NB4 (cell line): ENCODE measurements at regions not wholly inside any gene's neighbourhood (a gene's known extent, or its start where the extent isn't known, plus 50 kb on each side); places are given as distances from the start of the nearest gene placed in this dataset.

Source experiments
- DNase-seq: peaks from one replicate; pipeline ENCODE4 v3.0.0; 2010; ENCODE audit warnings: low read depth
- H3K4me3 ChIP-seq: one replicate; pipeline ENCODE4 v1.5.1; 2011; ENCODE audit warnings: mild to moderate bottlenecking, low read depth, low read length, moderate library complexity
- MYC ChIP-seq: IDR thresholded peaks from 2 replicates; pipeline ENCODE4 v1.6.1; 2011; ENCODE audit warnings: low read depth, low read length
- POLR2A ChIP-seq: IDR thresholded peaks from 2 replicates; pipeline ENCODE4 v1.6.1; 2011; ENCODE audit warnings: mild to moderate bottlenecking; ENCODE audit not compliant: insufficient read length; ENCODE audit errors: extremely low read depth
- TF ChIP-seq, protein P1 (sequence below): IDR thresholded peaks from one replicate; pipeline ENCODE4 v1.5.1; 2012; ENCODE audit warnings: low read depth, low read length
- TF ChIP-seq, protein P2 (sequence below): IDR thresholded peaks from 2 replicates; pipeline ENCODE4 v1.6.1; 2011; ENCODE audit warnings: low read depth, low read length

DNA sequence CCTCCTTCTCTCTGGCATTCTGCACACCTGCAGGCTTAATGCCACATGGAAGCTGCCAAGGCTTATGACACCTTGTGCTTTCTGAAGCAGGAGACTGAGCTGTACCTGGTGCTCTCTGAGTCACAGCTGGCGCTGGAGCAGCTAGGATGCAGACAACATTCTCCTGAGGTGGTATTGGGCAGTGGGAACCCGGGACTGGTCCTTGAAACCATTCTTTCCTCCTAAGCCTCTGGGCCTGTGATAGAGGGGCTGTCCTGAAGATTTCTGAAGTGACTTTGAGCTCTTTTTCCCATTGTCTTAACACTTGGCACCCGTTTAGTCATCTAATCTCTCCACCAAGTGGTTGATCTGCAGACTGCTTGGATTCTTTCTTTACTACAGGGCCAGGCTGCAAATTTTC is 508.4 kb downstream of the TFEC start:
- TF ChIP-seq MYC (no peak), POLR2A (no peak)
- TF ChIP-seq, protein P1, sequence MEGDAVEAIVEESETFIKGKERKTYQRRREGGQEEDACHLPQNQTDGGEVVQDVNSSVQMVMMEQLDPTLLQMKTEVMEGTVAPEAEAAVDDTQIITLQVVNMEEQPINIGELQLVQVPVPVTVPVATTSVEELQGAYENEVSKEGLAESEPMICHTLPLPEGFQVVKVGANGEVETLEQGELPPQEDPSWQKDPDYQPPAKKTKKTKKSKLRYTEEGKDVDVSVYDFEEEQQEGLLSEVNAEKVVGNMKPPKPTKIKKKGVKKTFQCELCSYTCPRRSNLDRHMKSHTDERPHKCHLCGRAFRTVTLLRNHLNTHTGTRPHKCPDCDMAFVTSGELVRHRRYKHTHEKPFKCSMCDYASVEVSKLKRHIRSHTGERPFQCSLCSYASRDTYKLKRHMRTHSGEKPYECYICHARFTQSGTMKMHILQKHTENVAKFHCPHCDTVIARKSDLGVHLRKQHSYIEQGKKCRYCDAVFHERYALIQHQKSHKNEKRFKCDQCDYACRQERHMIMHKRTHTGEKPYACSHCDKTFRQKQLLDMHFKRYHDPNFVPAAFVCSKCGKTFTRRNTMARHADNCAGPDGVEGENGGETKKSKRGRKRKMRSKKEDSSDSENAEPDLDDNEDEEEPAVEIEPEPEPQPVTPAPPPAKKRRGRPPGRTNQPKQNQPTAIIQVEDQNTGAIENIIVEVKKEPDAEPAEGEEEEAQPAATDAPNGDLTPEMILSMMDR: no peak
- TF ChIP-seq, protein P2, sequence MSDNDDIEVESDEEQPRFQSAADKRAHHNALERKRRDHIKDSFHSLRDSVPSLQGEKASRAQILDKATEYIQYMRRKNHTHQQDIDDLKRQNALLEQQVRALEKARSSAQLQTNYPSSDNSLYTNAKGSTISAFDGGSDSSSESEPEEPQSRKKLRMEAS: no peak
- no peak for DNase-seq
- no peak overlapping the region for H3K4me3 ChIP-seq

DNA sequence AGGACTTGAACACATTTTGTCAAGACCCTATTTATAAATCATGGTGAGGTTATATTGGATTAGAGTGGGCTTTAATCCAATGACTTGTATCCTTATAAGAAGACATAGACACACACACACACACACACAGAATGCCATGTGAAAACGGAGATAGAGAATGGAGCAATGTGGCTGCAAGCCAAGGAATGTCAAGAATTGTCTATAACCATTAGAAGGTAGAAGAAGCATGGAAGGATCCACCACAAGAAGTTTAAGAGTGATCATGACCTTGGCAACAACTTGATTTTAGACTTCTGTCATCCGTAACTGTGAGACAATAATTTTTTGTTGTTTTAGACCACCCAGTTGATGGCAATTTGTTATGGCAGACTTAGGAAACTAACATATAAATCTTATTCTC is 514.2 kb downstream of the TFEC start:
- DNase-seq: no peak
- no peak for TF ChIP-seq MYC
- TF ChIP-seq, protein P2: no peak
- TF ChIP-seq POLR2A: no peak
- TF ChIP-seq, protein P1: no peak
- H3K4me3 ChIP-seq: no peak overlapping the region

DNA sequence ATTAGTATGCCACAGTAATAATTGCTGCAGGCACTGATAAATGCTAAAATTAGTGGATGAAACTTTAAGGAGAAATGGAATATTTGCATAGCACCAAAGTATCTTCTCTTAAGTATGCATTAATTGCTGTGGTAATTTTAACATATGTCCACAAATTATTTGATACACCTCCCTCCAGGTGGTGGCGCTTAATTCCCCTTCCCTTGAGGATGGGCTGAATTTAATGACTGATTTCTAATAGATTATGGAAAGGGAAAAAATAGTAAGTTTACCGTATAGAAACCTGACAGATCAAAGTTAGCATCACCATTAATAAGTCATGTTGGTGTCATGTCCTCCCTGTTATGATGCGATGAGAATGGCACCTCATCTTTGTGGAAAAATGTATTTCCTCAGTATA is 519.2 kb downstream of the TFEC start:
- no peak for DNase-seq
- H3K4me3 ChIP-seq: no peak overlapping the region
- TF ChIP-seq POLR2A (no peak), MYC (no peak)
- TF ChIP-seq, protein P2: no peak
- TF ChIP-seq, protein P1: no peak

DNA sequence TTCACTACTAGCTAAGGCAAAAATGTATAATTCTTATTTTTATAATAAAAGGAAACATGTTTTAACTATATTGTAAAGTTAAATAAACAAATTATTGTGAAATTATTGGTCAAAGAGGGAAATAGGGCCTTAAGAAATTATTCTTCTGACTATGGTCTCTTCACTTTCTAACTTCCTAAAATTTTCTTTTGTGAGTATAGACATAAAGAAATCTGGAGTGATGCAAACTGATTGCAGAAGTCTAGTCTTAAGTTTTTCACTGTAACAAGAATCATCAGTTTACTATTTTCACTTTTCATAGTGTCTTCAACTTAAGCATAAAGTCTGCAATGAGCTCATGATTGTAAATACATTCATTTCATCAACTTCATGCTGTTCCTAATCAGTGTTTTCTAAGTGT is 525.4 kb downstream of the TFEC start:
- TF ChIP-seq, protein P2: no peak
- no peak for TF ChIP-seq MYC
- H3K4me3 ChIP-seq: no peak overlapping the region
- DNase-seq: no peak

DNA sequence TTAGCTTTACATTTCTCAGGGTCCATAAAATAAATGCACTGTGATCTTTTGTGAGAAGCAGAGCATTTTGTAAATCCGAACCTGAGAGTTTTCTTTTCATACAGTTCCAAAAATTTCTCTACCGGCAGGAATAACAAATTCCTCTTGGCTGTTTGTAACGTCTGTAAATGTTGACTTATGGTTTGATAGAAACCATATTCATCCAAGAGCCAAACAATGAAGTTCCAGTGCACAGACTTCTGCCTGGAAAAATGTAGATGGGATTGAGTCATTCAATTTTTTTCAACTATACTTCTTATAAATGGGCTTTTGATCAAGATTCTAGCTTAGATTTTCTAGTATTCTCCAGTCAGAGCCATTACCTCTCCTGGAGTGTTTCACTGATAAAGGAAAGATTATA is 530.6 kb downstream of the TFEC start:
- H3K4me3 ChIP-seq: no peak overlapping the region
- DNase-seq: no peak
- TF ChIP-seq, protein P2: no peak
- no peak for TF ChIP-seq MYC
- TF ChIP-seq, protein P1: no peak
- TF ChIP-seq POLR2A: no peak

DNA sequence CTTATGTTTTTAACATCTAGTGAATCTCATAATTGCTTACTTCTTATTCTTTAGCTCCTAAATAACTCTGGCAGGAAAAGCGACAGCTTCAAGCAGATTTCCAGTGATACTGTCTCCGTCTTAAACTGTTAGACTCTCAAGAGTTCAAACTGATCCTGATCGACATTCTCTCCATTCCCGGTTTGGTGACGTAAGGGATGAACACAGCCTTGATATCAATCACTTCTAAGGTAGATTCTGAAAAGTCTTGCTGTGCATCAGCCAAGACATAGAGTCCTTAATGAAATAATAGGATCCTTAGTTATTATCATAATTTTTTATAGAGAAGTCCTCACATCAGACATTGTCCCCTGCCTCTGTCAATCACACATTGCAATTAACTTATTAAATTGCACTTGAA is 534.6 kb downstream of the TFEC start:
- no peak for DNase-seq
- TF ChIP-seq, protein P2: no peak
- TF ChIP-seq MYC (no peak), POLR2A (no peak)
- TF ChIP-seq, protein P1: no peak
- H3K4me3 ChIP-seq: no peak overlapping the region
